Activated naive CD4-positive, alpha-beta T cell treated with anti-CD3 and anti-CD28 coated beads, Interleukin-2, amount 50 U/mL, for 24 hours (primary cell): ENCODE measurements at regions not wholly inside any gene's neighbourhood (a gene's known extent, or its start where the extent isn't known, plus 50 kb on each side); places are given as distances from the start of the nearest gene placed in this dataset.
A peak's percentile ranks its signal among the peaks of the same experiment; 100 is the strongest.

Experiments used
- H3K27ac Mint-ChIP-seq: one replicate; pipeline ENCODE4 v1.8.0; 2021; ENCODE audit warnings: mild to moderate bottlenecking, mixed read lengths
- H3K27me3 Mint-ChIP-seq: one replicate; pipeline ENCODE4 v1.8.0; 2021; ENCODE audit warnings: mixed read lengths
- H3K36me3 Mint-ChIP-seq: one replicate; pipeline ENCODE4 v1.8.0; 2021; ENCODE audit warnings: mixed read lengths
- H3K4me1 Mint-ChIP-seq: one replicate; pipeline ENCODE4 v1.8.0; 2021; ENCODE audit warnings: mixed read lengths
- H3K4me3 Mint-ChIP-seq: one replicate; pipeline ENCODE4 v1.8.0; 2021; ENCODE audit warnings: mild to moderate bottlenecking, mixed read lengths
- H3K9me3 Mint-ChIP-seq: one replicate; pipeline ENCODE4 v1.8.0; 2021; ENCODE audit warnings: mixed read lengths

DNA sequence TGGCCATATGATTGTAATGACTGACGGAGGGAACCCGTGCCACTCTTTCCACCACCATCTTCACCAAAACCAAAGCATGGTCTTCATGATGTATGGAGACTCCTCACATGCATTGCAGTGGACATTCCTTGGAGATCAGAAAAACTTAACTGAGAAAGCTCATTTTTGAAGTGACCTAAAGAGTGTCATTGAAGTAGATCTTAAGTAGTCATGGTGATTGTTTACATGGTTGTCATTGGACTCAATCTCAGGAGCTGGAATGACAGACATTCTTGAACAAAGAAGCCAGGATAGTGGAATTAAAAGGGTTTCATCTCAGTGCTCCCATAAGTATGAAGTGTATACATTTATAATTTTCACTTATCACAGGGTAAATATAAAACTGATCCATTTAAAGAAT lies 236.7 kb upstream of the IPO5 start:
- no peaks in the 10 kb centered on the region for H3K27me3 Mint-ChIP-seq
- H3K36me3 Mint-ChIP-seq: no peaks in the 10 kb centered on the region
- H3K4me3 Mint-ChIP-seq: no peak overlapping the region
- H3K9me3 Mint-ChIP-seq: peaks cover 7% of the 10 kb centered on the region
- H3K27ac Mint-ChIP-seq: no peak overlapping the region
- no peaks in the 10 kb centered on the region for H3K4me1 Mint-ChIP-seq

DNA sequence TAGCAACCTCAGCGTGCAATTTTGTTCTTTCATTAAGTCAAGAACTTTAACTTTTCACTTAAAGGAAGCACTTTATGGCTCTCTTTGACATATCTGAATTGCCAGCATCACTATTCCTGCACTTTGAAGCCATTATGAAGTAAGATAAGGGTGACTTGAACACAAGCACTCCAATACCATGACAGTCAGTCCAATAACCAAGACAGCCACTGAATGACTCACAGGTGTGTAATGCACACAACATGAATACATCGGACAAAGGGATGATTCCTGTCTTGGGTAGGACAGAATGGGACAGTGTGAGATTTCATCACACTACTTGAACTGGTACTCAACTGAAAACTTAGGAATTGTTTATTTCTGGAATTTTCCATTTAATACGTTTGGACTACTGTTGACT lies 233.7 kb upstream of the IPO5 start:
- H3K9me3 Mint-ChIP-seq: no peaks in the 10 kb centered on the region
- no peaks in the 10 kb centered on the region for H3K36me3 Mint-ChIP-seq
- H3K4me1 Mint-ChIP-seq: no peaks in the 10 kb centered on the region
- H3K27ac Mint-ChIP-seq: no peak overlapping the region
- H3K4me3 Mint-ChIP-seq: no peak overlapping the region
- H3K27me3 Mint-ChIP-seq: peaks cover 2% of the 10 kb centered on the region

GRCh38 chr13:97720896-97721295 lies 232.6 kb upstream of the IPO5 start:
- no peaks in the 10 kb centered on the region for H3K4me1 Mint-ChIP-seq

GRCh38 chr13:97723655-97724054 lies 229.8 kb upstream of the IPO5 start:
- H3K4me1 Mint-ChIP-seq: no peaks in the 10 kb centered on the region
- H3K4me3 Mint-ChIP-seq: no peak overlapping the region
- H3K9me3 Mint-ChIP-seq: no peaks in the 10 kb centered on the region
- H3K27ac Mint-ChIP-seq: no peak overlapping the region
- no peaks in the 10 kb centered on the region for H3K36me3 Mint-ChIP-seq
- peaks cover 4% of the 10 kb centered on the region for H3K27me3 Mint-ChIP-seq

More at GRCh38 chr13:97720896-97721295, 232.6 kb upstream of the IPO5 start:
- Mint-ChIP-seq H3K27me3 (peaks cover 2% of the 10 kb centered on the region), H3K9me3 (no peaks in the 10 kb centered on the region), H3K4me3 (no peak overlapping the region), H3K36me3 (no peaks in the 10 kb centered on the region), H3K27ac (no peak overlapping the region)

DNA sequence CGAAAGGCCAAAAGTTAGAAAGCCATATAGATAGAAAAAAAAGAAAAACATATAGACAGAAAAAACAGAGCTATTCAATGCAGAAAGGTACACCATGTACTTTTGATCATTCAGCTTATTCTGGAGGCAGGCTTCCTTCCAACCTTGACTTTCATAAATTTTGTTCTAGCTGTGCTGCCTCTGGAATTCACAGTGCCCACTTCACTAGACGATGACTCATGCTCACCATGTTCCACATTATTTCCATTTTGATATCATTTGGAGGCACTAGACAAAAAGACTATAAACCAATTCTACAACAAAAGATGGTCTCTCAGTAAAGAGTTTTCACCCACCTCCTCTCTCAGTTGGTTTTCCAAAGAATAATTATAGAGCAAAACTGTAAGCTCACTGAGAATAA lies 229.0 kb upstream of the IPO5 start:
- H3K4me1 Mint-ChIP-seq: no peaks in the 10 kb centered on the region
- H3K4me3 Mint-ChIP-seq: no peak overlapping the region
- H3K9me3 Mint-ChIP-seq: no peaks in the 10 kb centered on the region
- peaks cover 4% of the 10 kb centered on the region for H3K27me3 Mint-ChIP-seq
- no peaks in the 10 kb centered on the region for H3K36me3 Mint-ChIP-seq
- no peak overlapping the region for H3K27ac Mint-ChIP-seq

DNA sequence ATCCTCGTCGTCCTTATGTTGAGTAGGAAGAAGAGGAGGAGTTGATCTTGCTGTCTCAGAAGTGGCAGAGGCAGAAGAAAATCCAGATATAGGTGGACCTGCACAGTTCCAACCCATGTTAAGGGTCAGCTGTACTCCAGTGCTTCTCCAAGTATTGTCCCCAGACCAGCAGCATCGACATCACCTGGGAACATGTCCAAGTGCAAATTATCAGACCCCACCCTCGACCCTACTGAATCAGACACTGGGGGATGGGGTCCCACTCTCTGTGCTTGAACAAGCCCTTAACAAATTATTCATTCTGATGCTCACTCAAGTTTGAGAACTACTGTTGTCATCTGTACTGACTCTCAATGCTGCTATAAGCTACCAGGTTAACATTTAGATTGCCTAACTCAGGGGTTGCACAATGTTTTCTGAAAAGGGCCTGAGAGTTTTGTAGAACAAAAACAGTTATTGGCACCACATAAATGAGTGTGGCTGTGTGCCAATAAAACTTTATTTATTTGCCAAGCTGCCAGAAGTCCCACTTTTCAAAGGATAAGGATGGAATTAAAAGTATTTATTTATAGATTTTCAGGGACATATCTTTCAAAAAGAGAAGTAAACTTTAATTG lies 226.7 kb upstream of the IPO5 start:
- H3K4me3 Mint-ChIP-seq: no peak overlapping the region
- H3K27ac Mint-ChIP-seq: no peak overlapping the region
- no peaks in the 10 kb centered on the region for H3K4me1 Mint-ChIP-seq
- H3K27me3 Mint-ChIP-seq: peaks cover 6% of the 10 kb centered on the region
- no peaks in the 10 kb centered on the region for H3K36me3 Mint-ChIP-seq
- H3K9me3 Mint-ChIP-seq: no peaks in the 10 kb centered on the region

- Mint-ChIP-seq H3K9me3 (no peaks in the 10 kb centered on the region), H3K4me3 (no peak overlapping the region), H3K36me3 (no peaks in the 10 kb centered on the region), H3K4me1 (no peaks in the 10 kb centered on the region), H3K27me3 (peaks cover 6% of the 10 kb centered on the region), H3K27ac (no peak overlapping the region)
Observed at GRCh38 chr13:97727991-97728390, 225.5 kb upstream of the IPO5 start.

DNA sequence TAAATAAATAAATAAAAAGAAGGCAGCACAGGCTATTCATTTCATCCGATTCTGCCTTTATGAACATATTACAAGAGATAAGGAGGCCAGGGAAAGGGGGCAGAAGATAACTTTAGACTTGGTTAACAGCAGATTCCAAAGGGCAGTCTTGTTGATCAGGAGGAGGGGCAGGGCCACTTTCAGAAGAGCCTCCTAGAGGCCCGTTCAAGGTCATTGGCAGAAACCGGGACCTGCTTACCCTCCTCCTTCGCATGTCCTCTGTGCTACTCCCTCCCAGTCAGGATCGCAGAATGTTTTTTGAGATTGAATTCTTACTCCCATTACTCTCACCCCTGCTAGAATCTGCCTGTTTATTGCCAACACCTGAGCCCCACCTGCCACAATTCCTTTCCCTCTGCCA lies 217.0 kb upstream of the IPO5 start:
- Mint-ChIP-seq H3K27ac (no peak overlapping the region), H3K4me3 (no peak overlapping the region), H3K4me1 (no peaks in the 10 kb centered on the region), H3K9me3 (peaks cover 6% of the 10 kb centered on the region), H3K27me3 (peaks cover 4% of the 10 kb centered on the region), H3K36me3 (no peaks in the 10 kb centered on the region)

DNA sequence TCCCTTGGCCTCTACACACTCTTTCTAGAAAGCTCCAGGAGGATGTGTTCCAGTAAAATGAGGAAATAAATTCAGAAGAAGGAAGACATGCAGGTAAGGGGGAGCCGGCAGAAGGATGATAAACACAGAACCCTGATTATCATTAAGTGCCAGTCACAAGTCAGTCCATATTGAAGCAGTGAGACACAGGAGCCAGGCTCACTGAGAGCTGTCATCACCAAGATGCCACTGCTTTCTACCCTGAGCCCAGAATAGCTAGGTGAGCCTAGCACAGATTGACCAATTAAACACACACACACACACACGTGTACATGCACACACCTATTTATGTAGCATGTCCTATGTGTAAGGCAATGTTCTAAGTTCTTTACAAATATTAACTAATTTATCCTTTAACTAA lies 211.4 kb upstream of the IPO5 start:
- H3K9me3 Mint-ChIP-seq: peaks cover 6% of the 10 kb centered on the region
- no peak overlapping the region for H3K27ac Mint-ChIP-seq
- no peaks in the 10 kb centered on the region for H3K36me3 Mint-ChIP-seq
- no peaks in the 10 kb centered on the region for H3K4me1 Mint-ChIP-seq
- H3K4me3 Mint-ChIP-seq: no peak overlapping the region
- H3K27me3 Mint-ChIP-seq: peaks cover 7% of the 10 kb centered on the region

DNA sequence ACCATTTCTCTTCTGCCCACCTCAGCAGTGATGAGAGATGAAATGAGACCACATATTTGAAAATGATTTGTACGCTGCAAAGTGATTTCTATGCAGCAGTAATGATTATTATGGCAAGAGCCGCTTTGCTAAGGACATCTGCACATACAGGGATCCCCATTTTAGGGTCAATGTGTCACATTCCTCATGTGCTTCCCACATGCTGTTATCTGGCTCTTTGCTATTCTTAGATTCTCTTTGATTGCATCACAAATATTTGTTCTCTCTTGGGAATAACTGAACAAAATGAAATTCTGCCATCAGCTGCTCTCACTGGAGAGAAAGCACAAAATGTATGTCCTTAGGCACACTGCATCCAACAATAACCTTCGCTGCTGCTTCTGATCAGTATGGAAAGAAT lies 209.5 kb upstream of the IPO5 start:
- Mint-ChIP-seq H3K4me1 (no peaks in the 10 kb centered on the region), H3K4me3 (no peak overlapping the region), H3K9me3 (peaks cover 6% of the 10 kb centered on the region), H3K36me3 (no peaks in the 10 kb centered on the region), H3K27me3 (peaks cover 7% of the 10 kb centered on the region), H3K27ac (no peak overlapping the region)

GRCh38 chr13:97746649-97747048 lies 206.8 kb upstream of the IPO5 start:
- no peak overlapping the region for H3K27ac Mint-ChIP-seq
- no peaks in the 10 kb centered on the region for H3K9me3 Mint-ChIP-seq
- H3K27me3 Mint-ChIP-seq: peaks cover 4% of the 10 kb centered on the region
- no peaks in the 10 kb centered on the region for H3K4me1 Mint-ChIP-seq
- no peak overlapping the region for H3K4me3 Mint-ChIP-seq
- no peaks in the 10 kb centered on the region for H3K36me3 Mint-ChIP-seq

- H3K27me3 Mint-ChIP-seq: peaks cover 8% of the 10 kb centered on the region
- H3K27ac Mint-ChIP-seq: no peak overlapping the region
- no peaks in the 10 kb centered on the region for H3K36me3 Mint-ChIP-seq
- H3K4me3 Mint-ChIP-seq: no peak overlapping the region
- no peaks in the 10 kb centered on the region for H3K9me3 Mint-ChIP-seq
- H3K4me1 Mint-ChIP-seq: no peaks in the 10 kb centered on the region
Observed at GRCh38 chr13:97749174-97749573, 204.3 kb upstream of the IPO5 start.

DNA sequence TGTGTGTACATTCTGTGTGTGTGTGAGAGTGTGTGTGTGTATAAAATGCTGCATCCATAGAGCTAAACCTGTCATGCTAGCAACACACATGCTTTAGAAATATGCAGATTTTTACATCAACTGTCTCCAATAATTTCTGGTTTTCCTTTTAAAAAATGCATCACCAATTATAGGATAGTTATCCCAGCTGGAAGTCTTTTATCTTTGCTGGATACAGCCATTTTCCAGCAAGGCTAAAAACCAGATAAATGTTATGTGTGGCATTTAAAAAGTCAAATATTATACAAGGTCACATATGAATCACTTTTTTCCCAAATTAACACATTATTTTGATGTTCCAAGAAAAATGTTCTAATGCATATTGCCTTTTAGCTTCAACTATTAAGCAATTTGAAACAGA lies 202.0 kb upstream of the IPO5 start:
- H3K36me3 Mint-ChIP-seq: no peaks in the 10 kb centered on the region
- H3K4me3 Mint-ChIP-seq: no peak overlapping the region
- peaks cover 10% of the 10 kb centered on the region for H3K27me3 Mint-ChIP-seq
- no peak overlapping the region for H3K27ac Mint-ChIP-seq
- no peaks in the 10 kb centered on the region for H3K9me3 Mint-ChIP-seq
- H3K4me1 Mint-ChIP-seq: no peaks in the 10 kb centered on the region

DNA sequence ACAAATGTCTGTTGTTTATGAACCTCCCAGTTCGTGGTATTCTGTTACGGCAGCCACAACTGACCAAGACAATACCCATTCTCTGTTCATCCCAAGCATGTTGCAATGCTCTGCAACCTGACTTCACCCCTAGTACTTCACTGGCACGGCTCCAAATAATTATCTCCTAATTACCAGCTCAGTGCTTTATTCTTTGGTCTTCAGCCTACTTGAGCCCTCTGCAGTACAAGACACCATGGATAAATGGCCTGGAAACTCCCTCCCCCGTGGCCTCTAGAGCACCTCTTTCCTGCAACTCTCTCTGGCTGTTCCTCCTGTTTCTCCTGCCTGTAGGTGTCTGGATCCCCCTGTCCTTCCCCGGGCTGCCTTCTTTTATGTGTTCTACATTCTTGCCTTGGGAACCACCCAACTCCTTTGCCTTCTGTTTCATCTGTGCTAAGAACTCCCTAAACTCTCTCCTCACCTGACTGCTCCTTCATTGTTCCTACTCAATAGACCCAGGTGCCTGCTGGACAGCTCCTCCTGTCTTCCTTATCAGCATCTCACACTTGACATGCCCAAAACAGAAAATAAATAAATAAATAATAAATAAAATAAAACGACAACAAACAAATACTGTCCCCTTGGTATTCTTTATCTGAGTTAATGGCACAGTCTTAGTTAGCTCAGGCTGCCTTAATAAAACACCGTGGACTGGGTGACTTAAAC lies 200.4 kb upstream of the IPO5 start:
- no peaks in the 10 kb centered on the region for H3K4me1 Mint-ChIP-seq
- no peak overlapping the region for H3K4me3 Mint-ChIP-seq
- no peak overlapping the region for H3K27ac Mint-ChIP-seq

GRCh38 chr13:97753942-97754670 lies 199.4 kb upstream of the IPO5 start:
- Mint-ChIP-seq H3K36me3 (no peaks in the 10 kb centered on the region), H3K9me3 (no peaks in the 10 kb centered on the region), H3K27ac (peak overlapping the region; percentile 3), H3K4me1 (no peaks in the 10 kb centered on the region), H3K27me3 (peaks cover 15% of the 10 kb centered on the region), H3K4me3 (no peak overlapping the region)

More for the DNA sequence above, 200.4 kb upstream of the IPO5 start:
- H3K9me3 Mint-ChIP-seq: no peaks in the 10 kb centered on the region
- no peaks in the 10 kb centered on the region for H3K36me3 Mint-ChIP-seq
- peaks cover 13% of the 10 kb centered on the region for H3K27me3 Mint-ChIP-seq

GRCh38 chr13:97757807-97758206 lies 195.7 kb upstream of the IPO5 start:
- no peaks in the 10 kb centered on the region for H3K9me3 Mint-ChIP-seq
- no peaks in the 10 kb centered on the region for H3K36me3 Mint-ChIP-seq
- H3K27me3 Mint-ChIP-seq: peaks cover 20% of the 10 kb centered on the region
- H3K27ac Mint-ChIP-seq: no peak overlapping the region
- H3K4me3 Mint-ChIP-seq: no peak overlapping the region
- H3K4me1 Mint-ChIP-seq: no peaks in the 10 kb centered on the region
